Posterior cingulate gyrus (tissue), 11 donors: ENCODE measurements at regions not wholly inside any gene's neighbourhood (a gene's known extent, or its start where the extent isn't known, plus 50 kb on each side); places are given as distances from the start of the nearest gene placed in this dataset.

Experiments used
- DNase-seq, 10 donors: peaks; one replicate each; pipeline versions ENCODE4 v3.0.0 to v3.0.0-alpha.2; 2020 to 2021; ENCODE audit warnings: mixed read lengths in 3 of 10
- intact Hi-C: fragments of 100-400 bp; cut with DNase I; formaldehyde crosslinking; loops from one replicate; pipeline ENCODE4 v1.15.1; 2023

- no peak for DNase-seq
- intact Hi-C loops = no loop called here
Observed at GRCh38 chr10:118472415-118473304, 122.8 kb downstream of the PRLHR start.

DNA sequence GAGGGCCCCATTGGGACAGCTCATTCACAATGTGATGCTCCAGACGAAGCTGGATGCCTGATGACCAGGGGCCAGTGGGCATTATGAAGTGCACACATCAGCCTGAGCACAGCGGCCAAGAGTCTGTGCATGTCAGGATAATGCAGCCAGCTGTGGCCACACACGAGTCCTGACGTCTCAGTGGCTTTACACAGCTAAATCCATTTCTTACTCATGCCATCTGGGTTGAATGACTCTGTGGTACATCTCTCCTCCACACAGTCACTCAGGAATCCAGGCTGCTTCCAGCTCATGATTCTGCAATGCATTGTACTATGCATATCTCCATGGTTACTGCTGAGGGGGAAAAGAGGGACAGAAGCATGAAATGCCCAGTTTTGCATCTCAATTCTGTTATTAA, 123.6 kb downstream of the PRLHR start:
- intact Hi-C loops = no loop called here
- DNase-seq = no peak

DNA sequence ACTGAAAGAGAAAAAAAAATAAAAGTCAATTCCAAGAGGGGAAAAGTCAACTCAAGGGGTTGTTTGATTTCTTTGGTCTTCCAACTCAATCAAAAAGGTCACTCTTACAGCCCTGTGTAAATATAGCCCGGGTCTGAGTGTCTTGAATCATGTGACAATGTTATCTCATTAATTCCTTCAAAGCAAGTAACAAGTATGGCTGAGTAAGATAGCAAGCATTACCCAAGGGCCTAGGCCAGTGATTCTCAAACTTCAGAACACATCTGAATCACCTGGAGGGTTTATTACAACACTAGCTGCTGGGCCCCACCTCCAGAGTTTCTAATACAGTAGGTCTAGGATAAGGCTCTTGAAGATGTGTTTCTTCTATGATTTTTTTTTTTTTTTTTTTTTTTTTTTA, 125.0 kb downstream of the PRLHR start:
- DNase-seq = no peak

GRCh38 chr10:118467200-118467599, 125.1 kb upstream of the FAM204A start:
- DNase-seq = no peak
- intact Hi-C loops = no loop called here

More for the DNA sequence above, 125.0 kb downstream of the PRLHR start:
- intact Hi-C loops = no loop called here

DNA sequence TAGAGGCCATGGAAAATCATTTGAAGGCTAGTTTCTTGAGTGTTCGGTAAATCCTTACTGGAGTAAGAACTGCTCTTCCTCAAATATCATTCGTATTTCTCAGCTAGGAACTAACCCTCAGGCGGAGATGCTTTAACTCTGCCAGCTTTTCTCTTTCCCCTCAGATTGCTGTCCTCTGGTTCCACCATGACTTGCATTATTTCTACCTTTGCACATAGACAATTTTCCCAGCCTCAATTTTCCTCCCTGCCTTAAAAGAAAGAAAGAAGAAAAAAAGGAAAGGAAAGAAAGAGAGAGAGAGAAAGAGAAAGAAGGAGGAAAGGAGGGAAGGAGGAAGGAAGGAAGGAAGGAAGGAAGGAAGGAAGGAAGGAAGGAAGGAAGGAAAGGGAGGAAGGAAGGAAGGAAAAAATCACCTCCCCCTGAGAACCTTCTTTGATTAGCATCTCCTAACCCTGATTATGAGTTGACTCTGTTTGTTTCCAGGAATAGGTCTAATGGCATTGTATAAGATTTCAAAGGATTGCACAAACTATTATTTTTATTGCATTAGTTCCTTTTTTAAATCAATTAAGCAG, 123.3 kb upstream of the FAM204A start:
- intact Hi-C loops = no loop called here
- no peak for DNase-seq

DNA sequence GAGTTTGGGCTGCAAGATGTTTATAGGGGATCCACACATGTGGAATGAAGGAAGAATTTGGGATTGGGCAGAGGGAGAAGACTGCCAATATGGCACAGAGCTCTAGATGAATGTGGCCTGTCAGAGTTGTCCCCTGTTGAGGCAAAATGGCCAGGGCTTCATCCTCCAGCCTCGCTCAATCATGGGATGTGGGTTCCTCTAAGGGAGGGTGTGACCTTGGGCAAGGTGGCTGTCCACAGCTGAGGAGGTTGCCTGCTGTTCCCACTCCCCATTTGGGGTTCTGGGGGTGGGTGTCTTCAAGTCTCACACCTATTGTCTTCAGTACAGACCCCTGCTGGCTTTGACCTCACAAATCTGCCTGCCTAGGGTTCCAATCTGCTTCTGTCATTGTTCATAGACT, 121.6 kb upstream of the FAM204A start:
- no peak for DNase-seq
- intact Hi-C loops = no loop called here

DNA sequence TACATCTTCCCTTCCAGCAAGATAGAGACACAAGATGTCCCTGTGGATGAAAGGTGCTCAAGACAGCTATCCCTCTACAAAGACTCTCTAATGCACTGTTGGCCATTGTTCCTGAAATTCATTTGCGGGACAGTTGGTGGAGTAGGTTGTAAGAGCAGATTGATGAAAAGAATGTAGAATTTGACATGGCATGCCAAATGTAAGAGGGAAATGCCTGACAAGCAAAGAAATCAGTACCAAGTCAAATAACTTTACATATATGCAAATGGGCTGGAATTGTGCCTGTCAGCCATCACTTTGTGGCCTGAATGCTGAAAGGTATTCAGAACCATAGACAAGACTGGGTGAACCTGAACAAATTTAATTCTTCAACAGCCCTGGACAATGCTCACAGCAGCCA, 120.3 kb upstream of the FAM204A start:
- DNase-seq = no peak
- intact Hi-C loops = no loop called here

- peak; percentile 35 to 92 (median 67) for DNase-seq
- intact Hi-C loops = loop anchor here (2.0 to 10.0 kb wide), 2 partner anchors 115 to 963 kb away; partner anchors contain the start of gene FAM204A
Observed at GRCh38 chr10:118459642-118460193, 117.6 kb upstream of the FAM204A start.

DNA sequence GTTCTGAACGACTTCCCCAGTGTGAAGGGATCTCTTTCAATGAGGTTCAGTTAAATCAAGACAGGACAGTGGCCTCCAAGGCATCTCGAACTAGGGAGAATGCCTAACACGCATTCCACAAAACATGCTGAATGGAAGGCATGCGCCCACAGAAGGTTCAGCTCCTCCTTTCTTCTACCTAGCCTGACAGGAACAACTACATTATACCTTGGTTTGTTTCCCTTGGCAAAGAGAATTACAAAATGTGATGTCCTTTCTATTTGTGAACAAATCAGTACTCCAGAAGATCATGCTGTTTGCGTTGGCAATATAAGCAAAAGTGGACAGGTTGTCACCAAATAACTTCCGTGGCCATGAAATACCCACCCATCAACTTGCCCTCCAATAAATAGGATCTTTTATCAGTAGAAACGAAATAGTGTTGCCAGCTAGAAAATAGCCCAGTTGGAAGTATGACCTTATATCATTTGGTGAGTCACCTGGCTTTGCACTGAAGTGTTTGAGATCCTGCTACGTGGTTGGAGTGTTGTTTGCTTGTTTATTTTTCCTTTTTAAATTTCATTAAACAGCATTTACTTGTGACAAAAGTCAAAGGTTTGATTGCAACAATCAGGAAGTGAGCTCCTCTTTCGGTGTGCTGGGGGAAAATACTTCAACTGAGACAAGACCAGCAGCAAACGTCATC, 117.0 kb upstream of the FAM204A start:
- intact Hi-C loops = loop anchor here (2.0 to 10.0 kb wide), 2 partner anchors 114 to 962 kb away; partner anchors contain the start of gene FAM204A
- no peak for DNase-seq

DNA sequence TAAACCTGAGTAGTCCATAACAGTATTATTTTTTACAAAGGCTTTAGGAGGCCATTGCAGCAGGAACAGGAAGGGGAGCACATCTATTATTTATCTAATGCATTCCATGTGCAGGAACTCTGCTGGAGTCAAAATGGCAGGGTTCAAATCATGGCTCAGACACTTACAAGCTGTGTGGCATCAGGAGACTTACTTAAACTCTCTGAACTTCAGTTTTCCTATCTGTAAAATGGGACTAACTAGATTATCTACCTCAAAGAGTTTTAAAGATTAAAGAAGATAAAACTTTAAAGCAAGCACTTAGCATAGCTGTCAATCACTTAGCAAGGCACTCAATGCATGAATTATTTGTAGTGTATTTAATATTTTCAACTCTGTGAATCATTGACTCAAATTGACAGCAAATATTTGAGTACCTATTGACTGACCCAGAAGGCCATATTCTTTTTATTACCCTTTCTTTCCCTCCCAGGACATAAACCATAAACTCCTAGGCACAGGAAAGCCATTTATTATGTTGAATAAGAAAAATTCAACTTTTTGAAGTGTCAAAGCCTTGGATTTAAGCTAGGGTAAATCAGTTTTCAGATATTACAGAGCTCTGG, 115.8 kb upstream of the FAM204A start:
- intact Hi-C loops = loop anchor here (2.0 to 10.0 kb wide), 2 partner anchors 113 to 961 kb away; partner anchors contain the start of gene FAM204A

GRCh38 chr10:118455181-118455695, 113.1 kb upstream of the FAM204A start:
- no peak for DNase-seq
- intact Hi-C loops = loop anchor here (10.0 kb wide), 1 partner anchor 110 kb away; the partner anchor contains the start of gene FAM204A

More for the DNA sequence above, 115.8 kb upstream of the FAM204A start:
- DNase-seq = no peak

DNA sequence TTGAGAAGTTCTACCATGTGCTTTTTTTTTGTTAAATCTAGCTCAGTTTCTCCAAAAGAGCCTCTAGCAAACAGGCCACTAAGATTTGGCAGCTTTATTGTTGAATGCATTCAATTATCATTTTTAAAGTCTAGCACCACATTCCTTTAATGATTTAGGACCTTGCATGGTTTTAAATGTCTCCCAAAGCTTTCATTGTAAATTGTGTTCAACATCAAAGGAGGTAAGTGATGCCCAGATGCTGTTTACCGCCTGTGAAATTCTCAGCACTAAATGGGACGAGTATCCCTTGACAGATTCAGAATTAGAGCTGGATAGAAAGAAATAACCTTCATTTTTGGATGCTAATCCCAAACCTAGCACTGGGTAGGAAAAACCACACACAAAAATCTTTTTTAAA, 112.1 kb upstream of the FAM204A start:
- DNase-seq = no peak

DNA sequence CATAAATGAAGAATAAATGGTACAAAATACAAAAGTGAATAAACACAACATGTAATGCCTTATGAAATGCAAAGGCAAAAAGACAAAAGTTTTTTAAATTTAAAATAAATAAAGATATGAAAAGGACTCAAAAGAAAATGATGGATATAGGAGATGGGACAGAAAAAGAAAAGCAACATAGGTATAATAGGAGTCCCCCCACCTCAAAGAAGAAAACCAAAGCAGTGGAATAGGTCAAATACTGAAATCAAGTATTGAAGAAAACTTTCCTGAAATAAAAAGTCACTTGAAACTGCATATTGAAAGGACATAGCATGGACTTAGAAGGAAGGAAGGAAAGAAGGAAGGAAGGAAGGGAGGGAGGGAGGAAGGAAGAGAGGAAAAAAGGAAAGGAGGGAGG, 110.0 kb upstream of the FAM204A start:
- intact Hi-C loops = loop anchor here (10.0 kb wide), 1 partner anchor 107 kb away; the partner anchor contains the start of gene FAM204A

More for the DNA sequence above, 112.1 kb upstream of the FAM204A start:
- intact Hi-C loops = loop anchor here (10.0 kb wide), 1 partner anchor 109 kb away; the partner anchor contains the start of gene FAM204A

DNA sequence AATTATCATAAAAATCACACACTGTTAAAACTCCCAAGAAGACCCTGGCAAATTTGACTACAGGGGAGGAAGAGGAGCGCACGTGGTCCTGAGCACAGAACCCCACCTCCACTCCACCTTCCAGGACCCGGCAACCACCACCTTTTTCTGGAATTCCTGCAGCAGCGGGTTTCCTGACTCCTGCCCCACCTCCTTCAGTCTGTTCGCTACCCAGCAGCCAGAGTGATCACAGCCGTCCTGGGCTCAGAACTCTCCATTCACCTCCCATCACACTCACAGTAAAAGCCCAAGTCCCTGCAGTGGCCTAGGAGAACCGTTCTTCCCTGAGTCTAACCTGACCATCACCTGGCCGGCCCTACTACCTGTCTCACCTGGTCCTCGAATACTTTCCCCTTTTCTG, 107.4 kb upstream of the FAM204A start:
- intact Hi-C loops = no loop called here
- DNase-seq = no peak

More for the DNA sequence above, 110.0 kb upstream of the FAM204A start:
- DNase-seq = no peak

GRCh38 chr10:118448744-118449143, 106.6 kb upstream of the FAM204A start:
- intact Hi-C loops = no loop called here
- DNase-seq = no peak

DNA sequence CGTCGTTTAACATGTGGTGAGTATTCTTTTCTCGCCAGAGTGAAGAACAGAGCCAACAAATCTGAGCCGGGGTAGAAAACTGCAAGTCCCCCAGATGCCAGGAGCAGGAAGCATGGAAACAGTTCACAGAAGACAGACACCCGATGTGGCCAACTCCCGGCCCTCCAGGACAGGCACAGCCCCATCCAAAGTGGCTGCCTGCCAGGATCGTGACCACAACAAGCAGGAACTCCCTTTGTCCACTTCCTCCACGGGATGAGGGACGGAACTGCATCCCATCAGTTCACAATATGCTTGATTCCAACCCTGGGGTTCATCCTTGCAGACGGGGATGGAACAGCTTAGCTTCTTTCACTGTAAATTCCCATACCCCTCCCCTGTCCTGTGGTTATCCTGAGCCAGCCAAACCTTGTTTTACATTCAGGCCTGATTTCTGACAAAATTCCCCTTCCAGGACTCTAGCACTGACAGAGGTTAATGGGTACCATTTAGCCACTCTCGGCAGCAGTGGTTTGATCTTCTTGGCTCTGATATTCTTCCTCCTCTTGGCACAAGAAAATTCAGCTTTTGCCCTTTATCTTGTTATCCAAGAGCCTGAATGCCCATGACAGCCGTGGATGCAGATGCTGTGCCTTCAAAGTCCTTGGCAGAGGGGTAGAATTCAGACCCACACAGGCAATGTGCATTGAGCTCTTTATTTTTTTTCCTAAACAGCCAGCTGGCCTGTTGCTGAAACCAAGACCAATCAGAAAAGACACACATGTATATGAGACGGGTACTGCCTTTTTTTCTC, 105.5 kb upstream of the FAM204A start:
- intact Hi-C loops = no loop called here
- peak in 7 of 10 donors; percentile 10 to 78 (median 20) for DNase-seq

DNA sequence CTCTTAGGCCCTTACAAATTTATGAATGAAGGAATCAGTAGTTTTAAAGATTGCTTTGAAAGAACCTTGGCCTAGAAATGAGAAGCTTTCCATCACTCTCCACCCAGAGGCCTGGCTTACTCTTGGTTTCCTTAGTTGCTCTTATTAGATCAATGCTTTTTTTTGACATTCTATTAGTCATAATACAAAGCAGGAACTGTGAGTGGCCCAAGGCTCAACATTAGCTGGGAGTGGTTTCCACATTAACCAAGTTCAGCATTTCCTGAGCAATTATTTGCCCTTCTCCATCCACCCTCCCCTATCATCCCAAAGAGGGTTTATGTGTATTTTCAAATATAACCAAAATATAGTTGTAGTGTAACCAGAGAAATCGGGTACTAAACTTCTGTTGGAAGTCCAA, 103.4 kb upstream of the FAM204A start:
- intact Hi-C loops = no loop called here
- DNase-seq = no peak

- intact Hi-C loops = no loop called here
- DNase-seq = no peak
Observed at GRCh38 chr10:118444069-118444468, 101.9 kb upstream of the FAM204A start.

DNA sequence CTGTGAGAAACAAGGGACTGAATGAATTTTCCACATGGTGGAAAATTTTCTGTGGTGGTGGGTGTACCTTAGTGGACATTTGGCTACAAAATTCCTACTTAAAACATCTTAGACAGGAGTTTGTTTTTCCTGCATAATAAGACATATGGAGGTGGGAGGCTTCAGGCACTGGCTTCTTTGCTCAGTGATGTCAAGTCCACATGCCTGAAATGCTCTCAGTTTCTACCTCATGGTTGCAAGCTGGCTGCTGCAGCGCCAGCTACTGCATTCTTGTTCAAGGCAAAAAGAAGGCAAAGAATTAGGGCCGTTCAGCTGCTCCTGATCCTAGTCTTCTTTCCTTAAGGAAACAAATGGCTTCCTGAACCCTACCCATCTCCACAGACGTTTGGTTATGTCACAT, 99.9 kb upstream of the FAM204A start:
- no peak for DNase-seq
- intact Hi-C loops = no loop called here
